Left ventricle myocardium inferior (tissue), 1 donor: ENCODE measurements at regions not wholly inside any gene's neighbourhood (a gene's known extent, or its start where the extent isn't known, plus 50 kb on each side); places are given as distances from the start of the nearest gene placed in this dataset.

Experiments used
- DNase-seq: peaks from one replicate; pipeline ENCODE4 v3.0.0-alpha.2; 2020
- H3K27ac ChIP-seq: fragments of 200-600 bp; replicated peaks from 2 replicates; pipeline ENCODE4 v1.8.0; 2021
- H3K27me3 ChIP-seq: fragments of 200-600 bp; 2 replicates; pipeline ENCODE4 v1.8.0; 2021; ENCODE audit warnings: low read depth
- H3K36me3 ChIP-seq: fragments of 200-600 bp; 2 replicates; pipeline ENCODE4 v1.8.0; 2021
- H3K4me1 ChIP-seq: fragments of 200-600 bp; 2 replicates; pipeline ENCODE4 v1.8.0; 2021
- H3K4me3 ChIP-seq: fragments of 200-600 bp; 2 replicates; pipeline ENCODE4 v1.8.0; 2021; ENCODE audit warnings: mild to moderate bottlenecking, moderate library complexity
- H3K9me3 ChIP-seq: fragments of 200-600 bp; replicated peaks from 2 replicates; pipeline ENCODE4 v1.8.0; 2021
- intact Hi-C: fragments of 100-400 bp; cut with micrococcal nuclease; formaldehyde crosslinking; loops from one replicate; pipeline ENCODE4 v1.11.0; 2022
- TF ChIP-seq, protein P1 (sequence below): fragments of 200-600 bp; IDR thresholded peaks from 2 replicates; pipeline ENCODE4 v1.8.0; 2021; ENCODE audit warnings: antibody characterized with exemption, mild to moderate bottlenecking, borderline replicate concordance
- donor health status: DM: no; HTN: yes; CAD: no; lungs with severe emphysema.

DNA sequence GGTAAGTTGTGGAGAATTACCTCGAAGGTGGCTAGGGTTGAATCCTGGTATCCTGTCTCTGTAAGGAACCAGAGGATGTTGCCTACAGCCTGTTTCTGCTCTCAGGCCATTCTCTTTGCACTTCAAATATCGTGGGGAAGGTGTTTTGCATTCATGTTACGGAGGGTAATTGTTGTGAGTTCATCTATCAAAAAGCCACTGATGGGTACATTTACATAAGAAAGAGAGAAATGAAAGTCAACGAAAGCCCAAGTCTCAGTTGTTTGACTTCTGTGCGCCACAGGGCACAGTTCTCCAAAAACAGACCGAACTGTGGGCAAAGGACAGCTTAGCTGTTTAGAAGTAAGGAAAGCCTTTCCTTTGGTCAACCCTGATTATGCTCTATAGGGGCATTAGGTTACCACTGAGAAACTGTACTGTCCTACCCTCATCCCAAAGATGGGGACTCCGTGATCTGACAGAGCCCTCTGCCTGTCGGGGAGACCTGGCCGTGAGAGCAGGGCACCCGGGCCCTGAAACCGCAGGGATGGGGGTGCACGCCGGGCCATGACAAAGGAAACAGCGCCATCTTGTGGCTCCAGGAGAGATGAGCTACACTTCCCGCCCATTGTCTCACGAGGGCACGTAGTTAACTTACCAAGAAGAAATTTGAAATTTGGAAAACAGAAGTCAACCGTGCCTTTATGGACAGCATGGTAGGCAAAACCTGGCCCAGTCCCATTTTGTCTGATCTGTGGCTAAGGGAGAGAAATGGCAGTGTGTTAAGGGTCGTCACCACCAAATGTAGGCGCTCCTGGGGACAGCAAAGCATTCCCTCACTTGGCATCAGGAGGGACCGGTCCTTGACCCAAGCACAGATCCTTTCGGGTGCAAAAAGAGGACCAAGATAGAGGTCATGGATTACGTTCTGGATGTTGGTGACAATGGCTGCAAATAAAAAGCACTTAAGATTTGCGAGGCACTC is 74.5 kb upstream of the DYNLRB2 start:
- no peak overlapping the region for H3K4me3 ChIP-seq
- TF ChIP-seq, protein P1, sequence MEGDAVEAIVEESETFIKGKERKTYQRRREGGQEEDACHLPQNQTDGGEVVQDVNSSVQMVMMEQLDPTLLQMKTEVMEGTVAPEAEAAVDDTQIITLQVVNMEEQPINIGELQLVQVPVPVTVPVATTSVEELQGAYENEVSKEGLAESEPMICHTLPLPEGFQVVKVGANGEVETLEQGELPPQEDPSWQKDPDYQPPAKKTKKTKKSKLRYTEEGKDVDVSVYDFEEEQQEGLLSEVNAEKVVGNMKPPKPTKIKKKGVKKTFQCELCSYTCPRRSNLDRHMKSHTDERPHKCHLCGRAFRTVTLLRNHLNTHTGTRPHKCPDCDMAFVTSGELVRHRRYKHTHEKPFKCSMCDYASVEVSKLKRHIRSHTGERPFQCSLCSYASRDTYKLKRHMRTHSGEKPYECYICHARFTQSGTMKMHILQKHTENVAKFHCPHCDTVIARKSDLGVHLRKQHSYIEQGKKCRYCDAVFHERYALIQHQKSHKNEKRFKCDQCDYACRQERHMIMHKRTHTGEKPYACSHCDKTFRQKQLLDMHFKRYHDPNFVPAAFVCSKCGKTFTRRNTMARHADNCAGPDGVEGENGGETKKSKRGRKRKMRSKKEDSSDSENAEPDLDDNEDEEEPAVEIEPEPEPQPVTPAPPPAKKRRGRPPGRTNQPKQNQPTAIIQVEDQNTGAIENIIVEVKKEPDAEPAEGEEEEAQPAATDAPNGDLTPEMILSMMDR, result peak; percentile 78
- peaks cover 29% of the 10 kb centered on the region for H3K27me3 ChIP-seq
- peaks cover 6% of the 10 kb centered on the region for H3K4me1 ChIP-seq
- DNase-seq, result peak; percentile 38
- H3K9me3 ChIP-seq, result peaks cover 11% of the 10 kb centered on the region
- H3K36me3 ChIP-seq, result no peaks in the 10 kb centered on the region
- H3K27ac ChIP-seq, result no peak overlapping the region
- intact Hi-C loops, result no loop called here

- H3K4me3 ChIP-seq, result no peak overlapping the region
- H3K9me3 ChIP-seq, result no peaks in the 10 kb centered on the region
- no peak for DNase-seq
- TF ChIP-seq, protein P1, result no peak
- intact Hi-C loops, result no loop called here
- peaks cover 6% of the 10 kb centered on the region for H3K4me1 ChIP-seq
- H3K27ac ChIP-seq, result no peak overlapping the region
- no peaks in the 10 kb centered on the region for H3K36me3 ChIP-seq
- peaks cover 37% of the 10 kb centered on the region for H3K27me3 ChIP-seq
Observed at GRCh38 chr16:80463751-80464495, 76.9 kb upstream of the DYNLRB2 start.

GRCh38 chr16:80463326-80463725 is 77.5 kb upstream of the DYNLRB2 start:
- DNase-seq, result no peak
- H3K27me3 ChIP-seq, result peaks cover 35% of the 10 kb centered on the region
- H3K36me3 ChIP-seq, result no peaks in the 10 kb centered on the region
- intact Hi-C loops, result no loop called here
- no peaks in the 10 kb centered on the region for H3K9me3 ChIP-seq
- peaks cover 6% of the 10 kb centered on the region for H3K4me1 ChIP-seq
- TF ChIP-seq, protein P1, result no peak
- H3K4me3 ChIP-seq, result no peak overlapping the region
- no peak overlapping the region for H3K27ac ChIP-seq

- H3K9me3 ChIP-seq, result no peaks in the 10 kb centered on the region
- no peaks in the 10 kb centered on the region for H3K36me3 ChIP-seq
- intact Hi-C loops, result no loop called here
- H3K27me3 ChIP-seq, result peaks cover 32% of the 10 kb centered on the region
- peaks cover 6% of the 10 kb centered on the region for H3K4me1 ChIP-seq
- TF ChIP-seq, protein P1, result no peak
- H3K4me3 ChIP-seq, result no peak overlapping the region
- no peak for DNase-seq
- H3K27ac ChIP-seq, result no peak overlapping the region
Observed at GRCh38 chr16:80462917-80463316, 77.9 kb upstream of the DYNLRB2 start.

GRCh38 chr16:80460988-80461387 is 79.8 kb upstream of the DYNLRB2 start:
- no peaks in the 10 kb centered on the region for H3K36me3 ChIP-seq
- TF ChIP-seq, protein P1, result no peak

More at GRCh38 chr16:80460988-80461387, 79.8 kb upstream of the DYNLRB2 start:
- Histone ChIP-seq H3K9me3 (no peaks in the 10 kb centered on the region), H3K27ac (no peak overlapping the region), H3K4me3 (no peak overlapping the region), H3K4me1 (no peaks in the 10 kb centered on the region), H3K27me3 (peaks cover 29% of the 10 kb centered on the region)
- no peak for DNase-seq
- intact Hi-C loops, result no loop called here
